ENCODE measurements at regions not wholly inside any gene's neighbourhood (a gene's known extent, or its start where the extent isn't known, plus 50 kb on each side); places are given as distances from the start of the nearest gene placed in this dataset.

DNA sequence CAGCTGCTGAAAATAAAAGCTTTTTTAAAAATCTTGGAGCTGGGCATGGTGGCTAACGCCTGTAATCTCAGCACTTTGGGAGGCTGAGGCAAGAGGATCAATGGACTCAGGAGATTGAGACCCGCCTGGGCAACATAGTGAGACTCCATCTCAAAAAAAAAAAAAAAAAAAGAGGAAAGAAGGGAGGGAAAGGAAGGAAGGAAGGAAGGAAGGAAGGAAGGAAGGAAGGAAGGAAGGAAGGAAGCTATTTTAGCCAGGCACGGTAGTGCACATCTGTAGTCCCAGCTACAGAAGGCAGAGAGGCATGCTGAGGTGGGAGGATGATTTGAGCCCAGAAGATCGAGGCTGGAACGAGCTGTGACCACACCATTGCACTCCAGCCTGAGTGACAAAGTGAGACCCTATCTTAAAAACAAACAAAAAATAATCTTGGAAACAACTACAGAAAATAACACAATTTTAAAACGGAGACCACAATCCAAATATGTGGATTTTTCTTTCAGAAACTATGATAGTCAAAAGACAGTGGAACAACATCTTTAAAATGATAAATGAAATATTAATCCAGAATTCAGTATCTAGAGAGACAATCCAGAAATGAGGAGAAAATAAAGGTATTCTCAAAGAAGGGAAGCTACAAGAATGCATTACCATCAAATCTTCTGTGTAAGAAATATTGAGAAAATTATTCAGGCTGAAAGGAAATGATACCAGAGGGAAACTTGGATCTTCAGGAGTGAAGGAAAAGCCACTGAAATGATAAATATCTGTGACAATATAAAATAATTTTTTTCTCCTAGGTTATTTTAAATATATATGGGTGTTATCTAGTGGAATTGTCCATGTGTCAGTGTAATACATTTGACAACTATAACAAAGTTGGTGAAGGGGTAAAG is 182.0 kb downstream of the GPX5 start:
- no peak for DNase-seq

DNA sequence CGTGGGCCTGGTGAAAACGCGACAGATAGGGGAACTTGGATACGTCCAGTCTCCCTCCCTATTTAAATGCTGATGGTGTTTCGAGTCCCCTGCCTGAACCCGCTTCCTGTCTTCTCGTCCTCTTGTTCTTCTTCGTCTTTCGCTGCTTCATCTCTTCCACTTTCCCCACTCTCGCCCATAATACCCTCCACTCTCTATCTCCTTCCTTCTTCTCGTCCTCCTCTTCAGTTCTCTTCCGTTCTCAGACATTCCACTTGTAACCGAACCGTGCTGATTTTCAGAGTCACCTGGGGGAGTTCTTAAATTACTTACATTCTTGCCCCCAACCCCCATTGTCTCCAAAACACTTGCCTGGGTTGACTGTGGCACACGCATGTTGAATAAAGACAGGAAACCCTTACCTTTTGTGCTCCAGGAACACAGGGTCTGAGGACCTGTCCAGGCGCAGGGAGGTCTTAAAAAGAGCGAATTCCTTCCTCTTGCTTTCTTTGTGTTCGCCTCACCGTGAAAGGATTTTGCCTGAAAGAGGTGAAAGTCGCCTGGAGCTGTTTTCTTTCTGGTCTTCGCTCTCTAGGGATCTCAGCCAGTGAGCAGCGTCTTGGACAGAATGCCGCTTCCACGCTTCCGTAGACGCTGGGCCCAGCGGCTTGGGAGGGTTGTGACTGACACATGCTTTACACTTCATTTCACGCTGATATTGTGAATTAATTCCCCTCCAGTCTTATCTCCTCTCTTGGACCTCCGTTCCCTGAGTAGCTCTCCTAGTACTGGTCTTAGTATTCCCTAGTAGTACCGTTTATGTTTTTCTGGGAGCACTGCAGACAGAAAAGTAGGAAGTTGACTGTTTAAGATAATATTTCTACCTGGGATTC is 184.0 kb downstream of the GPX5 start:
- no peak for DNase-seq

DNA sequence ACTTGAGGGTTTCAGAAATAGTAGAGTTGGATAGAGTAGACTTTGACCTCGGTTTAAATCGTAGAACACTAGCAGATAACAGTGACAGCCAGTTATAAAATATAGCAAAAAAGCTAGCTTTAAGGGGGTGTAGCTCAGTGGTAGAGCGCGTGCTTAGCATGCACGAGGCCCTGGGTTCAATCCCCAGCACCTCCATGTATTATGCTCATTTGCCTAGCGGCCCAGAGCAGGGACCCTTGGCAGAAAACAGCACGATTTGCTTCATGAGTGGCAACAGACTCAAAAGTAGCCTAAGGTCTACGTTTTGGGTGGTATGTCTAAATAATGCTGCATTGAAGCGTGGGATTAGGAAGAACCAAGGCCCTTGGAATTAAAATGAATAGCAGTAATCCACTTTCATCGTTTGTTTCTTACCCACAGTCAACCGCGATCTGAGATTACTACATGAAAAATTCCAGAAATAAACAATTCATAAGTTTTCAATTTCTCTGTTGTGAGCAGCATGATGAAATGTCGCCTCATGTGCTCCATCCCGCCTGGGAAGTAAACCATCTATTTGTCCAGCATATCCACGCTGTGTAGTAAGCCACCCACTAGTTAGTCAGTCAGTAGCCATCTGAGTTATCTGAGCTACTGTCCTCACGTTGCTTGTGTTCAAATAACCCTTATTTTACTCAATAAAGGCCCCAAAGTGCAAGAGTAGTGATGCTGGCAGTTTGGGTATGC is 184.9 kb downstream of the GPX5 start:
- no peak for DNase-seq

DNA sequence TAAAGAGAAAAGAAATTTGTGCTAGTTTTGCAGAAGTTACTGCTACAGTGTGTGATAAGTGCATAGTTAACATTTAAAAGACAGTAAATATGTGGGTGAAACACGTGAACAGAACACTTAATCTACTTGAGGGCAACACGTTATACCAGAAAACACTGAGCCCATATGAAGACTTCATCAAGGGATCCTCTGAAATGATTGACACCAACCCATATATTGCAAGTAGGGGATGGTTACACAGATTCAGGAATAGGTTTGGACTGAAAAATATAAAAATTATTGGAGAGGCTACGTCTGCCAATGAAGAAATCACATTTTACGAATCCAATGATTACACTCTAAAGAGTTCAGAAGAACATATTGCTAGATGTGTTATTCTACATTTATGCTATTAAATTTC is 185.6 kb downstream of the GPX5 start:
- no peak for DNase-seq

DNA sequence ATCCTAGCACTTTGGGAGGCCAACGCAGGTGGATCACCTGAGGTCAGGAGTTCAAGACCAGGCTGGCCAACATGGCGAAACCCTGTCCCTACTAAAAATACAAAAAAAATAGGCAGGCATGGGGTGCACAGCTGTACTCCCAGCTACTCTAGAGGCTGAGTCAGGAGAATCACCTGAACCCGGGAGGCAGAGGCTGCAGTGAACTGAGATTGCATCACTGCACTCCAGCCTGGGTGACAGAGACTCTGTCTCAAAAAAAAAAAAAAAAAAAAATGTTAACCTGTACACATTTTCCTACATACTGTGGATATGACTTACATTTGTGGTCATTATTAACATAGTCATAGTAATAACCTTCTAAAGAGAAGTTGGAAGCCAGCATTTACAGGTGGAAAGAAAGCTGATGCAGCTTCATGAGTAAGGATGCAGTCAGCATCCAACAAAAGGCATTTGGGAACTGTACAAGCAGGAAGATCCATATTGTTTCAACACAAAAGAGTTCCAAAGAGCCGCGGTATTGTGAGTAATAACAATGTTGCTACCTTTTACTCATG is 186.2 kb downstream of the GPX5 start:
- no peak for DNase-seq

DNA sequence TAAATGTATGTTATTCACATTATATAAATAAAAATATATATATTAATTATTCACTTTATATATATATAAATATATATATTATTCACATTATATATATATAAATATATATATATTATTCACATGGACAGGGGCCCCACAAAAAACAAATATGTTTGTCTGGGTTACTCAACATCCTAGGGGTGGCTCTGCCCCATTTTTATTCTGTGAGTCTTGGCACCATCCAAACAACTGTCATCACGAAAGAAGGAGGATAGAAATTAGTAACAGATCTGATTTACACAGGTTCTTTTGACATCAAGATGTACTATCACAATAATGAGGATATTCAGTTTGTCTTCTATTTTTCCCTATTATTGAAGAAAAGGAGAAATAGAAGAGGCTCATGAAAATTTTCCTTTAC is 187.3 kb downstream of the GPX5 start:
- DNase-seq: no peak

DNA sequence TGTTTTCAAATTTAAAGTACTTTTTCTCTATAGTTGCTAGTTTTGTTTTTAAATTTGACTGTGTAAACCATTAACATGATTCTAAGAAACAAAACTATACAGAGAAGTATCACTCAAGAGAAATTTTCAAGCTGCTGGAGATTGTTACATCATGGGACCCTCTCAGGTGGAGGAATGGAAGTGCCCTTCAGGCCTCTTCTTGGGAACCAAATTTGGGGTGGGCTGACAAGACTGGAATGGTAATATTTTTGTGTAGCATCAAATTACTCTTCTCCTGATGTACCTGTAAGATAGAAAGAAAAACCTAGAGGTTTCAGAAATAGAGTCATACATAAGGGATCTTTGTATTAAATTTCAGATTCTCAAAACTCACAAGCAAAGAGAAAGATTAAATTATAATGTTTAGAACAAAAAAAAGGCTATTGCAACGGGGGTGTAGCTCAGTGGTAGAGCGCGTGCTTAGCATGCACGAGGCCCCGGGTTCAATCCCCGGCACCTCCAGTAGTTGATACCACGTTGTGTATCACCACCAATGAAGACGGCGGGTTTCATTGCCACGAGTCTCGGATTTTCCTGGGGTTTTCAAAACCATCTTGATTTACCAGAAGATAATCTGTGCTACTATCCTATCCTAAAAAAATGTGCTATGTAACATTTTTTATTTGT is 193.7 kb downstream of the GPX5 start:
- DNase-seq: no peak

DNA sequence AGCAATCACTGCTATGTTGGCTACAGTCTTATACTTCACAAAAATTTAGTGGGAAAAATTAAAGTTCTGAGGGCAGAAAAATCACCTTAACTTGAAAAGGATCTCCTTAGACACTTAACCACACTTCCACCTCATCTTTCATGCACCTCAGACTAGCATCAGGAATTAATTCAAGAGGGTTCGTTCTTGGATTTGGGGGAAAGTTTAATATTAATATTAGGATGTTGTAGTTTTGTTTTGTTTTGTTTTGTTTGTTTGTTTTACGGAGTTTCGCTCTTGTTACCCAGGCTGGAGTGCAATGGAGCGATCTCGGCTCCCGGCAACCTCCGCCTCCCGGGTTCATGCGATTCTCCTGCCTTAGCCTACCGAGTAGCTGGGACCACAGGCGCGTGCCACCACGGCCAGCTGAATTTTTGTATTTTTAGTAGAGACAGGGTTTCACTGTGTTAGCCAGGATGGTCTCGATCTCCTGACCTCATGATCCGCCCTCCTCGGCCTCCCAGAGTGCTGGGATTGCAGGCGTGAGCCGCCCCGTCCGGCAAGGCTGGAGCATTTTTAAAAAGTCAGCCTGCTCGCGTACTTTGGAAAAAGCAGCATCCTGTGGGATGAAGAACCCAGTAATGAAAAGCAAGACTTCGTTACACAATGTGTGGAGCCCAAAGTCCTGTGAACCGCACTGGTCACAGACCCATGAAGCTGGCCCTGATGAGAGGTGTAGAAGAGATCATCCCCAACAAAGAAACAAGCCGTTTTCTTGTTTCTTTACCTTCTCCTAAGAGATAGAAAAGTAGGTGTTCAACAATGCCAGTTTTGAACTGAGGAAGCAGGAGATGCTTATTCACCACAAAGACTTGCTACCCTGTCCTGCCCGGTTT is 194.9 kb downstream of the GPX5 start:
- no peak for DNase-seq

DNA sequence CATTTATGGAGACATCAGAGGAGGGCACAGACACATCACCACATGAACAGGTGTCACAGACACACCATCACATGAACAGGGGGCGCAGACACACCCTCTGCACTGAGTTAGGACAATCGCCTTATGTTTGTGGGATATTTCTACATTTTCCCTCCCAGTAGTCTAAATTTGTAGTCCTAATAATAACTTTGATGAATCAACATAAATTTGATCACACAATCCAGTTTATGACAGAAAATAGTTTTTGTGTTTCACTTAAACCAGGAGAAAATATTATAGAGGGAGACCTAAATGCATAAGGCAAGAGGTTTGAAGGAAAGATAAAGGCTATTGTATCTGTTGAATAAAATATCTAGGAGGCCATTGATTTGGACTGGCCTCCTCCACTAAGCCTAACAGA is 195.7 kb downstream of the GPX5 start:
- no peak for DNase-seq

DNA sequence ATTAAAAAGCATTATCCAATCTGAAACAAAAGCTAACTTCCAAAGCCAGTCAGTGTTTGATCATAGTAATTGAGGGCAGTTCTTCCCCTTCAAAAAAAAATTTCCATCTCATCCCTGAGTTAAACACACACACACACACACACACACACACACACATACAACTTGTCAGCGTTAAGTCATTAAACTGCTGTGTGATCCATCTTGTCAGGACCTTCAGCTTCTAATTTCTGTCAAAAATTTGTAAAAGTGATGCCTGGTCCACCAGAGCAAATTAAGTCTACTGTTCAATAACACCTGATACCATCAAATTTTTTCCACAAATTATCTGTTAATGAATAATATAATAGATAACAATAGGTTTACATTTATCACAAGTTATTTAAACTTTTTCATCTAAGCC is 198.7 kb downstream of the GPX5 start:
- DNase-seq: no peak

DNA sequence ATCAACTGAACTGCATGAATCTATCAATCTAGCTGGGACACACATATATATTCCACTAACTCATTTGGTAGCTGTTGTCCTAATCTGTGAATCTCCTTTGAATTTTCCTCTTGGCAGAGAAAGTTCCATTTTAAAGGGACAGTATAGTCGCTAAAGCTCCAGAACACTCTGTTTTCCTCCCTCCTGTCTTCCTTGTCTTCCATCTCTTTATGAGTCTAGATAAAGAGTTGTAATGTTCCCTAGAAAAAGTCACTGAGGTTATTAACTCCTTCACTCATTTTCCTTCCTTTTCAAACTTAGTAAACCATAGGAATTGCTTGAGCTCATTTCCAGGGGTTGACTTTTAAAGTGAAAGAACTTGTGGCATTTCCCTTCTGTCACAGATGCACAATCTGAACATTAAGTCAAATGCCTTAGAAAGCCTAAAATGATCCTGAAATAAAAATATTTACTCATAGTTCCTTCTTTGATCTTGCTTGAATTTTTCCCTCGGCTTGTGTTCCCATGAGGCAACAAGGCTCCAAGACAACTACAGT is 198.4 kb downstream of the TRIM27 start:
- no peak for DNase-seq

DNA sequence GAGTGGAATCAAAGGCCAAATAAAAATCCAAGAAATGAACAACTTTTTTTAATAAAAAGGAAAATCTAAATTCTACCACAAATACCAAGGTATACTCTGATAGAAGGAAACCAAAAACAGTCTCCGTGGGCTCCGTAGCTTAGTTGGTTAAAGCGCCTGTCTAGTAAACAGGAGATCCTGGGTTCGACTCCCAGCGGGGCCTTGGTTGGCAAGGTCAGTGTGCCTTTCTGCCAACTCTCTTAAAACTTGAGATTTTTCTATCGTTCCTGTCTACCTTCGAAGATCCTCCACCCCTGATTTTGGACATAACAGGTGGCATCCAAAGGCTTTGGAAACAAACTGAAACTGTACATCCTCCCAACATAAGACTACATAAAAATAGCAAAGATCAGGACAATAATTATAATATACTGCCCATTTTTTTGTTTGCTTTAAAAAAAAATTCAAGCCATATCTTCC is 197.9 kb downstream of the TRIM27 start:
- DNase-seq: no peak

DNA sequence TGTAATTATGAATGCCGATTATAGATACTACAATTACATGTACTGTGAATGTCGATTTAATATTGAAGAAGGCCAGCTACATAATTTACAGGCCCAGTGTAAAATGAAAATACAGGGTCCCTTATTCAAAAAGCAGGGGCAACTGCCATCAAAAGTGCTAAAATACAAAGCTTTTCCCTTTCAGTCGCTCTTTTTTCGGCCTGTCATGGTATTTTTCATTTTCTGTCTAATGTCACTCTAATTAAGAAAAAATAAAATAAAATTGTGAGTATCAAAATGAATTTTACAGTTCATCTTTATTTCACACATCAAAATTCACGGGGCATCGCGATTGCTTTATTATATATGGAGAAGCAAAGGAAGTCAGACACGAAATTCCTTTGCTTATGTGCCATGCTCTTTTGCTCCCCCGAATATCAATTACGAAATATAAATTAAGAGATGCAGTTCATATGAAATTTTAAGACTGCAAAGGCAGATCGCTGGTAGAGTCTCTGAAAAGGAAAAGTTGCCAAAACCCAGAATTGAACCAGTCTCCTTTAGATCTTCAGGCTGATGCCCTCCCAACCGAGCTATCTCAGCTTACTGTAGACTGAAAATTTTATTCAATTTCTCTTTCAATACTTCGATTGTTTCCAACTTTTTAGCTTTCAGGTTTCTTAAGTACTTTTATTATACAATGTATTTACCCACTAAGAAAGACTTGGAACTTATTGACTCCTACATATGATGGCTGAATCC is 197.0 kb downstream of the TRIM27 start:
- DNase-seq: no peak

DNA sequence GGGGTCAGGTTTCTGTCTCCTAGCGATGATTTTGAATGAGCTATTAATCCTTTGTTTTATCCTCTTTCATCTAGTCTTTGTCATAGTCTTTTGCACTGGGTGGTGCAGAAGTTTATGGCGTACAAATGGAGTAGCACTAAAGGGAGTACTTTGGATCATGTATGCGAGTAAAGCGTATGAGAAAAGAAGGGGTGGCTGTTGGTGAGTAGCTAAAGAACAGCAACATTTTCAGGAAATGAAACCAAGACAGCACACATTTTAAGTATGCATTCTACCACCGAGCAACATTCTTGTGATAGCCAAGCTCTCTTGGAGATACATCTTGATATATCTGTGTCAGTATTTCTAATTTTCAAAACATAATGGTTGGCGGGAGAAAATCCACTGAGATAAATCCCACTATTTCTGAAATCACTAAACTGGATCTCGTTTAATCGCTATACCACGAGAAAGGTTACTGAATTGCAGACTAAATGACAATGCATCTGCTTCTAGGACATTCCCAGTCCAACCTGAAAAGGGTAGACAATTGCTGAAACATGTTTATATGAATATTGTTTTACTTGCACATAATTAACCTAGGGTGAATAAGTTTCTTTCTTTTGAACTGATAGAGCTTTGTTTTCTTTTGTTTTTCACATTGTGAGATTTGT is 196.1 kb downstream of the TRIM27 start:
- no peak for DNase-seq

DNA sequence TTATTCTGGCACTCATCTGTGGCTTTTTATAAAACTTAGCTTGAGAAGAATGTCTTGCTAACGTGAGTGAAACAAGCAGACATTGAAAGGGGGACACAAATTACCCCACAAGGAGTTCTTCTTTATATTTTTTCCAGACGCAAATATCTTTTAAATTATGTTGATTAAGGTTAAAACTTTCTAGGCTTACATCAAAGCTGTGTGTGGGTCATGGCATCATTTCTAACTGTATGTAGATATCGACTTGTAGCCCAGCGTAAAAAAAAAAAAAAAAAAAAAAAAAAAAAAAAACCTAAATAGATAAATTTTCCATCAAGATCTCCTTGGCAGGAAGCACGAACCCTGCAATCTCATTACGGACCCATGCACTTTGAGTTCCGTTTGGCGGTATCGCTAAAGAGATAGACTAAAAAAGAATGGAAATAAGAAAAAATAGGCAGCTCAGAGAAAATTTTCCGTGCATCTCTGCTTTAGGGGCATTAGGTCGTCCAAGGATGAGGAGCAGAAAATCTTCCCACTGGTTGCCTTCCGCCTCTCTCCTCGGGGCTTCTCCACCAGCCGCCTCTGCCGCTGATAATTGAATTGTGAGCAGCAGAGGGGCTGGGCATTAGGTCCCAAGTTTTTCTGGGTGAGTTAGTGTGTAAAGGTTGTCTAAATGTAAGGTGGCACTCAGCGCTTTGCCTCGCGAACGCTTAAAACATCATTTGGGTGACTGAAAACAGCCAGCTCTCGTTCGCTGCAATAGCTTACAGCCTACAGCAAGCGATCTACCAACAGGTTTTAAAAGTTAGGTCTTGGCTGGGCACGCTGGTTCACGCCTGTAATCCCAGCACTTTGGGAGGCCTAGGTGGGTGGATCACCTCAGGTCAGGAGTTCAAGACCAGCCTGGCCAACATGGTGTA is 194.0 kb downstream of the TRIM27 start:
- DNase-seq: no peak

DNA sequence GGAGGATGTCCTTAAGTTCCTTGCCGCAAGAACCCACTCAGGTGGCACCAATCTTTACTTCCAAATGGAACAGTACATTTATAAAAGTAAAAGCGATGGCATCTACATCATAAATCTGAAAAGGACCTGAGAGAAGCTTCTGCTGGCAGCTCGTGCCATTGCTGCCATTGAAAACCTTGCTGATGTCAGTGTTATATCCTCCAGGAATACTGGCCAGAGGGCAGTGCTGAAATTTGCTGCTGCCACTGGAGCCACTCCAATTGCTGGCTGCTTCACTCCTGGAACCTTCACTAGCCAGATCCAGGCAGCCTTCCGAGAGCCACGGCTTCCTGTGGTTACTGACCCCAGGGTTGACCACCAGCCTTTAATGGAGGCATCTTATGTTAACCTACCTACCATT is 191.7 kb downstream of the TRIM27 start:
- DNase-seq: no peak

DNA sequence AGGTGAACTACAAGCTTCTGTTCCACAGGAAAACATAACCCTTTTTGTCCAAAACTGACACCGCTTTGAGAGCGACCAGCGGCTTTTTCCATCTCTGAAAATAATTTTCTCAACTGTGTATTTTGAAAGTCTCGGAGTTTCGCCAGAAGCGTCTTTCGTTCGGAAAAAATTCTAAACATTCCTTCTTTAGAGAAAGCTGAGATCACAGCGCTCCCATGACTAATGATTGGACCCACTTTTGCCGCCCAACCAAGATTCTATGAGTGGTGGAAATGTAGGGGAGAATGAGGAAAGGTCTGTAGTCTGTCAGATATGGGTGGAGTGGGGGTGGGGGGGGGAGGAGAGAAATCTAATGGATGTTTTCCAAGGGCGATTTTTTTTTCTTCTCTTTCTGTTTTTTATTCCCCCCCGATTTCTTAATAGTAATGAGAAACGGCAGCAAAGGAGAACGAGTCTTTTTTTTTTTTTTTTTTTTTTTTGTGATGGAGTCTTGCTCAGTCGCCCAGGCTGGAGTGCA is 189.3 kb downstream of the TRIM27 start:
- DNase-seq: no peak

DNA sequence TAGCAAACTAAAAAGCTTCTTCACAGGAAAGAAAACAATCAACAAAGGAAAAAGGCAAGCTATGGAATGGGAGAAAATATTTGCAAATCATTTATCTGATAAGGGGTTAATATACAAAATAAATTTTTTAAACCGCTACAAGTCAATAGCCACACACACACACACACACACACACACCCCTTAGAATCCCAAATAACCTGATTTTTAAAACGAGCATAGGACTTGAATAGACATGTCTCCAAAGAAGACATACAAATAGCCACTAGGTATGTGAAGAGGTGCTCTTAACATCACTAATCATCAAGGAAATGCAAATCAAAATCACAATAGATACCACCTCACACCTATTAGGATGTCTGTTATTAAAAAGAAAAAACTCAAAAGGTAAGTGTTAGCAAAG is 187.7 kb downstream of the TRIM27 start:
- no peak for DNase-seq
